Brain pericyte (primary cell): ENCODE measurements at regions not wholly inside any gene's neighbourhood (a gene's known extent, or its start where the extent isn't known, plus 50 kb on each side); places are given as distances from the start of the nearest gene placed in this dataset.

Experiments used
- DNase-seq: peaks from one replicate; pipeline ENCODE4 v3.0.0-alpha.2; 2012; ENCODE audit warnings: low read depth, low spot score

DNA sequence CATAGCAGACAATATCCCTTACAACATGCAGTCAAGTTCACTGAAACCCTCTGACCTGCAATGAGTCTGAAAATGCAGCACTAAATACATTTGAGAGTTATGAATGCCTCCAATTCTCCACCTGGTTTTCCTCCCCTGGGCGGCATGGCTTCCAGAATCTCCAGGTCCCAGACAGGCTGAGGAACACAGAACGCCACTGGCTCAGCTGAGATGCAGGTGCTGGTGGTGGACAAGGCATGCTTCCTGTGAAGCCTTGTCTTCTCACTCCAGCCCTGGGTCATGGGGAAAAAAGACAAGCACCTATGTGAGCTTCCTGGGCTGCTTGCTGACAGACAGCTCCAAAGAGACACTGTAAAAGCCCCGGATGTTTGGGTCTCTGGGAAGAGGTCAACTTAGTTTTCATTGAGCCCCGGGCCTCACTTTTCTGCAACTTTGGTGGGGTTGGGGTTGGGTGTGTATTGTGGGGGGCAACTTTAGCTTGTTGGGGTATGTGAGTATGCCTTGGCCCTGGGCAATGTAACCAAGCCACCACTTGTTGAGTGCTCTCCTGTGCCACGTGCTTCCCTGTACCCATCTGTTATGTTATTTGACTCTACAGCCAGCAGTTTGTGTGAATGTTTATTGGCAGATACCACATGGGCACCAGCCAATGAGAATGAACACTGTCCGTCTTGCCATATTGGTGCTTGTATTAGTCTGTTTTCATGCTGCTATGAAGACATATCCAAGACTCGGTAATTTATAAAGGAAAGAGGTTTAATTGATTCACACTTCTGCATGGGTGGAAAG is 127.8 kb downstream of the EMX2 start:
- no peak for DNase-seq

DNA sequence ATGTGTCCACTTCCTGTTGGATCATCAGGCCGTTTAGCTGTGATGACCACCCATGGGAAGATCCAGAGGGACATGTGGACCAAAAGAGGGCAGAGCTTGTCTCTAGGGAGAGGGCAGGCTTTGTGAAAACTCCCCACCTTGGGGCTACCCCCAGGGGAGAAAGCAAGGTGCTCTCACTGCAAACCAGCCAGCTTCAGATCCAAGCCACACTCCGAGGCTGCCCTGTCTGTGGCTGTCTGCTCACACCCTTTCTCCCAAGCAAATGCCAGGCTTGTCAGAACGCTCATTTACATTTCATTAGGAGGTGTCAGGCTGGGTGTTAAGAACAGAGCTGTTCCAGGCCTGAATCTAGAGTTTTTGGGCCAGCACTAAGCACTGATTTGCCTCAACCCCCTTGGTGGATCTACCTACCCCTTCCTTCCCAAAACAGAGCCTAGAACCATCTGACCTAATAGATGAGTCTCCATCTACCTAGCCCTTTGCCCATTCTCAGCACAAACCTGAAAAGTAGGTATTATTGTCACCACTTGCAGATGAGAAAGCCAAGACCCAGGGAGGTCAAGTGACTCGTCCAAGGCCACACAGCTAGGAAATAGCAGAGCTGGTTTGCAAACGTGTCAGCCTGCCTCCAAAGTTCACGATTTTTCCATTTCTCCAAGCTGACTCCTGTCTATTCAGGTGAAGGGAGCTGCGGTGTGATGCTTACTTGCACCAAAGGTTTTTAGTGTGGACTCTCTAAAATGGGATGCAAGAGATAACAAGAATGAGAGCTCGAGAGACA is 130.9 kb downstream of the EMX2 start:
- no peak for DNase-seq

GRCh38 chr10:117674201-117674600 is 131.7 kb downstream of the EMX2 start:
- DNase-seq, result no peak

GRCh38 chr10:117674646-117675045 is 132.1 kb downstream of the EMX2 start:
- no peak for DNase-seq

DNA sequence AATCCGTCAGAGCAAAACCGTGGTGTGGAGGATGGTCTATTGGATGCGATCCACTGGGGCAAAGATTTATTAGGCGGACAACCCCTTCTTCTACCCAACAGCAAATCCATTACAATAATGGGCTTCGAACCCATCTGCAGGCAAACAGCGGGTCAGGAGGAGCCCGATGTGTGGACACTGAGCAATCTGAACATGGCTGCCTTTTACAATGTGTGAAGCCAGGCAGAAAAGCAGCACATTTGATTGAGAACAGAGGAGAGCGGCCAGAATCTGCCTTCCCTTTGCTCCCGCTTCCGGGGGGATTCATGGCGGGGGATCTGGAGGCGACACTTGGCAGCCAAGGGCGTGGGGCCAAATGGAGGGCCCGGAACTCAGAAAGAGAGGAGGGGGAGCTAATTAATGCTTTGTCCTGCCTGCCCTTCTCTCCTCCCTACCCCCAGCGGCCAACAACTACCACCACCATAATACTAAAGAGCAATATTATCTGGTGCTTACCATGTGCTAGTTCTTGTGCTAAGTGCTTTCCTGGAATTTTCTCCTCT is 133.0 kb downstream of the EMX2 start:
- DNase-seq, result no peak

DNA sequence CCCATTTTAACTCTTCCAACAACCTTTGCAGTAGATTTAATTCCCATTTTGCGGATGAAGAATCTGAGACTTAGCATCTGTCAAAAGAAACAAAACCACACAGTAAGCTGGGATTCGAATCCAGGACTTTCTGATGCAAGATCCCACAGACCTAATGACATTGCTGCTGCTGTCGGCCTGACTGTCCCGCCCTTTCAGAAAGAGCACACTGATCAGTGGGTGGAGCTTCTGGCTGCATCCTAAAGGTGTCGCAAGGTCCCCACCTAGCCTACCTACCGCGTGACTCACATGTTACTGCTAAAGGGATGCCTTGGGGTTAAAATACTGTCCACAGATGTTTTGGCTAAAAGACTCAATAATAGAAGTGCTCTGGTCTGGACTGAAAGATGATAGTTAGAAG is 134.7 kb downstream of the EMX2 start:
- no peak for DNase-seq

DNA sequence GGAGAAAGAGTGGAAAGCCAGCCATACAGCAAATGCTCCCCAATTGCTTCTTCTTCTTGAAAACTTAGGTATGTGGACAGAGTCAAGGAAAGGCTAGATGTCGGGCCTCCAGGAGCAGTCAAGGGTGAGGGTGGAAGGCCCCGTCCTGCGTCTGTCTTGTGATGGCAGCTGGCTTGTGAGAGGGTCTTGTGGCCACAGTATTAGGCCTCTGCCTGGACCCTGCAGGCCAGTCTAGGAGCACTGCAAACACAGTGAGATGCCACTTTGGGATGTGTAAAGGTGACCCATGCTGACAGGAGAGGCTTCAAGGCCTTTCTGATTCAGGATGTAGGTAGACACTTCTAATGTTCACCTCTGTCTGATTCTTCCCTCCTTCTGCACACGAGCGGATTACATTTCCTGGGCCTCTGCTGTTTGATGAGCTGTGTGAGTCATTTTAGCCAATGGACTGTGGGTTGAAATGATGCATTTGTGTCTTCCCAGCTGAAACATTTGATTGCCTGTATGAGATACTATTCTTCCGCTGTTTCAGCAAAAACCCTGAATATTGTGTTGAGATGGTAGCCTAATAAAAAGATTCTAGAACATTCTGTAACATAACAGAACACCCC is 135.4 kb downstream of the EMX2 start:
- DNase-seq, result no peak

- no peak for DNase-seq
Observed at GRCh38 chr10:117680601-117681000, 138.1 kb downstream of the EMX2 start.

- DNase-seq, result no peak
Observed at GRCh38 chr10:117681104-117681503, 138.6 kb downstream of the EMX2 start.

GRCh38 chr10:117684046-117684610 is 141.6 kb downstream of the EMX2 start:
- DNase-seq, result no peak

DNA sequence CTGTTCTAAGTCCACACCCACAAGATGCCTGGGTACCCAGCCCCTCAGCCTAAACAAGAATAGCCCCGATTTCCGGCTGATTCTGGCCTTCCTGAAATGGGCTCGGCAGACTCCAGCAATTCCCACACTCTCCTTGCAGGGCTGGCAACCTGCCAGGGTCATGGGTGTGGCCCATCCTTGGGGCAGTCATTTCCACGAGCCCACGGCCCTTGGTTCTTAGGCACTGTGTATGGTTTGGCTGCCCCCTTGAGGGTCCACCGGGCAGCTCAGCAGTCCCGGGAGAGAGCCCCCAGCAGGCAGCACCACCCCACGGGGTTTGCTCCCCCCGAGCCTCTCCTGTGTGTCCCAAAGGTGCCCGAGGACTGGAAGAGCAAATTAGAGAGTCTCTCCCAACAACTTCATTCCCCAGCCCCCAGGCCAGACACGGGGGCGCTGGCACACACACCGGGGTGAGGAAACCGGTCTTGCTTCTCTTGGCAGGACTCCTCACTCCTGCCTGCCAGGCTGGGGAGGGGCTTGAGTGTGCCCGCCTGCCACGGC is 142.2 kb downstream of the EMX2 start:
- no peak for DNase-seq

- no peak for DNase-seq
Observed at GRCh38 chr10:117685431-117685830, 142.9 kb downstream of the EMX2 start.

DNA sequence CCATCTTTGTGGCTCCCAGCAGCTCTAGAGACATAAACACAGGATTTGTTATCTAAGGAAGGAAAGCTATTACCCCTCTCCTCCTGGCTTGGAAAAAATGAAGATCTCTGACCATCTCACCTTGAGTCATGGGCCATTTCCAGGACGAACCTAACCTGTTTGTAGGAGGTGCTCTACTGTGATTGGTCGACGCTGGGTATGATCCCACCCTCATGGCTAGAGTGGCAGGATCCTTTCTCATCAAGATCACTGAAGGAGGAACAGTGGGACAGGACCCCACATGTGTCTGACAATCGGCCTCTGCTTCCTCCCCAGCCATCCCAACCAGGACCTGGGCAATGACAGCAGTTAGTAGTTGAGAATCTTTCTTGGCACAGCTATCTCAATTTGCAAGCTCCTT is 144.1 kb downstream of the EMX2 start:
- no peak for DNase-seq

DNA sequence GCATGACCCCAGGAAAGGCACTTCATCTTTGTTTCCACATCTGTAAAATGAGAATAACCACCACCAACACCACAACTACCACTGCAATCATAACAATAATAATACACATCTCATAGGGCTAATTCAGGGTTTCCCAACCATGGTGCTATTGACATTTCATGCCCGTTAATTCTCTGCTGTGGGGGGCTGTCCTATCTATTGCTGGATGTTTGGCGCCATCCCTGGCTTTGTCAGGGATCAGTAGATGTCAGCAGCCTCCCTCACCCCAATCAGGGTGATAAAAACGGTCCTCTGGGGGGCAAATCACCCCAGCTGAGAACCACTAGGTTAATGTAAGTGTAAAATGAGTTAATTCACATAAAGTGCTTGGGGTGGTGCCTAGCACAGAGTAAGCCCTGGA is 145.8 kb downstream of the EMX2 start:
- DNase-seq, result no peak

GRCh38 chr10:117689566-117689965 is 147.0 kb downstream of the EMX2 start:
- no peak for DNase-seq

- no peak for DNase-seq
Observed at GRCh38 chr10:117690359-117690758, 147.8 kb downstream of the EMX2 start.

DNA sequence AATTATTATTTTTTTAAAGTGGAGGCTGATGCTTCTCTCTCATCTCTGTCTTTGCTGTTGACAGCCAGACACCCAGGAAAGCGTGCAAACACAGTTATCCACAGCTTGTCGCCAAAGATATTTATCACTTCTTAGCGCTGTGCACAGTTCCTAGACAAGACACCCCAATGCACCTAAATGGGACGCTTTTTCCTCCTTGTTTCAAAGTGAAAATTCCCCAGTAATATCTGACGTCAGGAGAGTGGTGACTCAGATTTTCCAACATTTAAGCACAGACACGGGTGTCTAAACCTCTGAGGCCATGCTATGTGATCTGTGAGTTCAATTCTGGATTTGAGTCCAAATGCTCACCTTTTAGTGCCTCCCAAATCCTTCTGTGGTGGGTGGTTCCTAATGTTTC is 151.6 kb downstream of the EMX2 start:
- DNase-seq, result no peak

GRCh38 chr10:117697402-117697801 is 154.9 kb downstream of the EMX2 start:
- DNase-seq, result no peak

DNA sequence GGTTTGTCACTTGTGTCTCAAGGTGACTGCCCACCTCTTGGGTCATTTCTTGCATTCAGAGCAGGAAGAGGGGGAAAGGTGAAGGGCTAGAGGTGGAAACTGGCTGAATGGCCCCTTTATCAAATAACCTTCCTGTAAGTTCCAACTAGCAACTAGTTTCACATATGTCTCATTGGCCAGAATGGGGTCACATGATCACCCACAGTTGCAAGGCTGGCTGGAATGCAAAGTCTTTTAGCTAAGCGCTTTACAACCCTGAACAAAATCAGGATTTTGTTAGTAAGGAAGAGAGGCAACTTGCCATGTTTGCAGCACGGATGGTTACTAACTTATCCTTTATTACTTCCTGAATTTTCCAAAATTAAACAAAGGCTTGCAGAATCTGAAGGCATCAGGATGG is 156.3 kb downstream of the EMX2 start:
- DNase-seq, result no peak

GRCh38 chr10:117699436-117700075 is 157.0 kb downstream of the EMX2 start:
- DNase-seq, result no peak

DNA sequence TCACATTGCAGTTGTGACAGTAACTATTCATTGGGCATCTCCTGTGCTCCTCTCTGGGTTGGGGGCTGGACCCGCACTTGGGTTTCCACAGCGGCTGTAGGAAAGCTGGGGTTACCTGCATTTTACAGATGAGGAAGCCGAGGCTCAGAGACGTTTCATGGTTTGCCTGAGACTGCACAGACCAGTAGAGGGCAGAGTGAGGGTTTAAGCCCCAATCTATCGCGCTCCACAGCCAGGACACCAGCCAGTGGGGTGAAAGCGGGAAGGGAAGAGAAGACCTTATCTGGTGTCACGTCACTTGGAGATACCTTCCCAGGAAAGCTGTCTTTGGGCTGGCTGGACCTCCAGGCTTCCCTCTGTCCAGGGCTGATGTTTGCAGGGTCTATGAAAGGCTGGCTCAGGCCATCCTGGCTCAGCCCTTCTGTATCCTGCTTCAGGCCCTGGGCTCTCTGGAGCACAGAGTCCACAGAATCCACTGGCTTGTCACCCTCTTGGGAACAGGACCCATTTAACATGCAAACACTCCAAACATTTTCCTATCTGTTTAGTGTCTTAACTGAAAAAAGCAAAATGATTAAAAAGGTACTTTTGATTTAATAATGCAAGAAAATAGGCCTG is 167.7 kb downstream of the EMX2 start:
- no peak for DNase-seq
